HepG2 (cell line): ENCODE measurements at regions not wholly inside any gene's neighbourhood (a gene's known extent, or its start where the extent isn't known, plus 50 kb on each side); places are given as distances from the start of the nearest gene placed in this dataset.

ENCODE experiments used
- ATAC-seq: fragments of 200-7000 bp; cut with Tn5 transposase; 3 replicates; pipeline ENCODE4 v1.9.1; 2020; ENCODE audit warnings: mild to moderate bottlenecking, moderate library complexity
- BruUV-seq: library from RNA; stranded (reverse); fragments of 400-500 nt; replicated peaks from 2 replicates; lab custom pipeline; 2021; lab: Mats Ljungman, UMichigan
- CTCF ChIA-PET: fragments of 300-600 bp; formaldehyde crosslinking; extraction: SDS; loops from one replicate; lab custom pipeline; 2021; ENCODE audit warnings: low total read pairs, inconsistent platforms, low intra/inter-chr PET ratio; lab: Yijun Ruan, JAX
- POLR2A ChIA-PET: fragments of 350-600 bp; sonication (Branson Sonifier 250); formaldehyde crosslinking; loops from one replicate; lab custom pipeline; 2020; ENCODE audit warnings: antibody characterized with exemption, inconsistent platforms; lab: Yijun Ruan, JAX
- DNase-seq: peaks from one replicate; pipeline ENCODE4 v3.0.0-alpha.2; 2015; ENCODE audit warnings: low spot score
- FAIRE-seq: peaks from 3 replicates; lab custom pipeline; 2011; peaks lifted over from hg19 to GRCh38; lab: Jason Lieb, UNC
- H2AFZ ChIP-seq: one replicate; pipeline ENCODE4 v1.6.1; 2011; ENCODE audit warnings: low read length, inconsistent platforms
- H3K27ac ChIP-seq: fragments of 300-600 bp; 3 replicates; pipeline ENCODE4 v1.8.0; 2011; ENCODE audit warnings: mixed run types, mild to moderate bottlenecking, mixed read lengths, low read length, inconsistent platforms; ENCODE audit not compliant: insufficient read depth; ENCODE audit errors: extremely low read length
- H3K27me3 ChIP-seq, 2 experiments: fragments of 200-600 bp in 1 of 2; 2 replicates in 1 of 2; 3 replicates in 1 of 2; pipeline versions ENCODE4 v1.6.0 to v1.8.0; 2011; ENCODE audit warnings: low read length in 2 of 2, mild to moderate bottlenecking in 2 of 2, moderate library complexity in 2 of 2, inconsistent platforms in 1 of 2; ENCODE audit not compliant: insufficient read depth in 2 of 2, control insufficient read depth in 1 of 2
- H3K36me3 ChIP-seq, 2 experiments: fragments of 200-600 bp in 1 of 2; replicated peaks in 1 of 2; 2 replicates in 1 of 2; 3 replicates in 1 of 2; pipeline versions ENCODE4 v1.5.1 to v1.8.0; 2011; ENCODE audit warnings: low read length in 2 of 2, inconsistent platforms in 1 of 2; ENCODE audit not compliant: insufficient read depth in 2 of 2, control insufficient read depth in 1 of 2
- H3K4me1 ChIP-seq: 2 replicates; pipeline ENCODE4 v1.5.1; 2012; ENCODE audit warnings: low read length, inconsistent platforms; ENCODE audit not compliant: insufficient read depth
- H3K4me2 ChIP-seq: 2 replicates; pipeline ENCODE4 v1.6.0; 2011; ENCODE audit warnings: low read depth, low read length, inconsistent platforms
- H3K4me3 ChIP-seq, 3 experiments: fragments of 200-600 bp in 1 of 3; sonication (generic), shearing (Covaris generic) in 1 of 3; replicated peaks in 1 of 3; 2 replicates each; pipeline ENCODE4 v1.5.1; 2011 to 2016; ENCODE audit warnings: low read length in 3 of 3, inconsistent platforms in 2 of 3, low read depth in 2 of 3, mild to moderate bottlenecking in 2 of 3, control low read depth in 1 of 3, mixed read lengths in 1 of 3; ENCODE audit not compliant: insufficient read depth in 1 of 3
- H3K79me2 ChIP-seq: one replicate; pipeline ENCODE4 v1.6.1; 2011; ENCODE audit warnings: low read length, inconsistent platforms; ENCODE audit not compliant: insufficient read depth
- H3K9ac ChIP-seq: 2 replicates; pipeline ENCODE4 v1.6.0; 2011; ENCODE audit warnings: mild to moderate bottlenecking, low read depth, low read length, inconsistent platforms; ENCODE audit not compliant: insufficient read depth
- H3K9me3 ChIP-seq: 2 replicates; pipeline ENCODE4 v1.5.1; 2012; ENCODE audit warnings: mild to moderate bottlenecking, low read length
- H4K20me1 ChIP-seq: 2 replicates; pipeline ENCODE4 v1.6.0; 2011; ENCODE audit warnings: inconsistent platforms, mild to moderate bottlenecking, low read length, moderate library complexity; ENCODE audit not compliant: insufficient read depth
- MAFF ChIP-seq: IDR thresholded peaks from 2 replicates; pipeline ENCODE4 v1.6.1; 2011; ENCODE audit warnings: low read depth, low read length, improper control_type of control experiment
- MAFK ChIP-seq, 2 experiments: IDR thresholded peaks in 1 of 2; conservative IDR thresholded peaks in 1 of 2; 2 replicates each; pipeline ENCODE4 v1.6.1; 2011; ENCODE audit warnings: improper control_type of control experiment in 2 of 2, low read length in 2 of 2
- MNT ChIP-seq: fragments of 450-650 bp; IDR thresholded peaks from 2 replicates; pipeline ENCODE4 v1.6.1; 2016
- TAF1 ChIP-seq: sonication (generic); formaldehyde crosslinking; IDR thresholded peaks from 2 replicates; pipeline ENCODE4 v1.4.0; 2020; ENCODE audit warnings: missing genetic modification reagents
- ZKSCAN8 ChIP-seq: IDR thresholded peaks from 2 replicates; pipeline ENCODE4 v1.6.1; 2016; ENCODE audit warnings: borderline replicate concordance, missing genetic modification reagents, missing compliant biosample characterization
- WGBS: methylation state at CpG from one replicate; pipeline ENCODE4 v1.1.6; 2017; ENCODE audit warnings: low lambda C conversion rate; 5-methylcytosine and 5-hydroxymethylcytosine counted together
- in situ Hi-C: cut with HindIII; loops from 2 replicates; pipeline ENCODE4 v1.10.0; 2017; ENCODE audit warnings: low pct_unique_long_range_greater_than_20kb; ENCODE audit not compliant: extremely low pct_ligation_motif_present
- intact Hi-C: fragments of 100-400 bp; cut with micrococcal nuclease; formaldehyde crosslinking; loops from one replicate; pipeline ENCODE4 v1.10.0; 2022; ENCODE audit not compliant: unreplicated experiment

- BruUV-seq, result no TSS peak
- Histone ChIP-seq H3K27ac (no peak overlapping the region), H3K9me3 (no peaks in the 10 kb centered on the region), H3K36me3 (no peaks in the 10 kb centered on the region), H3K4me3 (no peak overlapping the region), H3K4me1 (no peaks in the 10 kb centered on the region), H3K9ac (no peak overlapping the region), H4K20me1 (no peaks in the 10 kb centered on the region), H2AFZ (no peak overlapping the region), H3K4me2 (no peak overlapping the region), H3K27me3 (no peaks in the 10 kb centered on the region), H3K79me2 (no peaks in the 10 kb centered on the region)
- peak; percentile 43 for FAIRE-seq
- CTCF ChIA-PET, result interaction anchor here (2.0 kb wide), 1 partner anchor 1000 kb away, joined by 5 read pairs; no protein-coding TSS in a partner anchor
- POLR2A ChIA-PET, result no interaction called here
- no peak; the same call in 2 of the 3 replicates for ATAC-seq
- in situ Hi-C loops (loop anchor here (5.0 to 25.0 kb wide), 2 partner anchors 999 to 1619 kb away; no protein-coding TSS in a partner anchor), intact Hi-C loops (loop anchor here (2.0 kb wide), 1 partner anchor 495 kb away; no protein-coding TSS in a partner anchor)
- 4% methylated on average over 2 of the region's 2 CpGs for WGBS
- no peak for DNase-seq
- TF ChIP-seq MNT (peak; percentile 57; the same call in 1 of the 2 replicates), ZKSCAN8 (CRISPR knock-in tag) (no peak), MAFK (conservative IDR thresholded peaks at IDR 0.05 in 1 of 2, IDR thresholded peaks at IDR 0.05 in 1 of 2; ENCODE audit: low read length in 2 of 2) (peak; percentile 33 to 67; a peak in 3 of 4 replicates), MAFF (peak; percentile 40; the same call in 1 of the 2 replicates), TAF1 (CRISPR knock-in tag) (no peak)
Observed at GRCh38 chr4:111631215-111631999, 513.8 kb upstream of the FAM241A start.
